ENCODE measurements at regions not wholly inside any gene's neighbourhood (a gene's known extent, or its start where the extent isn't known, plus 50 kb on each side); places are given as distances from the start of the nearest gene placed in this dataset.

GRCh38 chr3:19662486-19662885 lies 271.5 kb downstream of the EFHB start:
- TF ChIP-seq POLR2AphosphoS5 (IDR thresholded peaks at IDR 0.05) = no peak
- TF ChIP-seq CTCF (IDR thresholded peaks at IDR 0.05) = no peak
- TF ChIP-seq POLR2A (IDR thresholded peaks at IDR 0.05; ENCODE audit: low read depth) = no peak
- TF ChIP-seq EP300 (IDR thresholded peaks at IDR 0.05) = no peak
- no peak for DNase-seq (ENCODE audit: extremely low spot score)
- no peaks in the 10 kb centered on the region for H3K36me3 ChIP-seq
- H3K4me3 ChIP-seq = no peak overlapping the region
- H3K27me3 ChIP-seq = no peaks in the 10 kb centered on the region
- 86% methylated on average over 6 of the region's 6 CpGs for WGBS
- H3K9me3 ChIP-seq = peaks cover 0 to under 1% (median 0%) of the 10 kb centered on the region in 4 donors
- intact Hi-C loops (cut with DNase I) = no loop called here
- H3K27ac ChIP-seq (replicated peaks in 1 of 4) = no peak overlapping the region
- no peaks in the 10 kb centered on the region for H3K4me1 ChIP-seq

- Histone ChIP-seq H3K4me3 (no peak overlapping the region), H3K9me3 (peaks cover 0 to 28% (median 17%) of the 10 kb centered on the region in 4 donors), H3K36me3 (no peaks in the 10 kb centered on the region), H3K27ac (replicated peaks in 1 of 4) (no peak overlapping the region), H3K27me3 (no peaks in the 10 kb centered on the region), H3K4me1 (no peaks in the 10 kb centered on the region)
- no peak for DNase-seq (ENCODE audit: extremely low spot score)
- TF ChIP-seq CTCF (IDR thresholded peaks at IDR 0.05) (no peak), POLR2AphosphoS5 (IDR thresholded peaks at IDR 0.05) (no peak), POLR2A (IDR thresholded peaks at IDR 0.05; ENCODE audit: low read depth) (no peak), EP300 (IDR thresholded peaks at IDR 0.05) (no peak)
- intact Hi-C loops (cut with DNase I) = no loop called here
Measured at GRCh38 chr3:19652336-19652735, 281.7 kb downstream of the EFHB start.

GRCh38 chr3:19645093-19645492 lies 288.9 kb downstream of the EFHB start:
- no peak overlapping the region for H3K4me3 ChIP-seq
- H3K27ac ChIP-seq (replicated peaks in 1 of 4) = no peak overlapping the region
- intact Hi-C loops (cut with DNase I) = no loop called here
- H3K27me3 ChIP-seq = no peaks in the 10 kb centered on the region
- no peaks in the 10 kb centered on the region for H3K9me3 ChIP-seq
- no peaks in the 10 kb centered on the region for H3K36me3 ChIP-seq
- H3K4me1 ChIP-seq = no peaks in the 10 kb centered on the region
- WGBS = 66% methylated on average over 2 of the region's 2 CpGs
- no peak for DNase-seq (ENCODE audit: extremely low spot score)
- no peak for TF ChIP-seq EP300 (IDR thresholded peaks at IDR 0.05)
- TF ChIP-seq CTCF (IDR thresholded peaks at IDR 0.05) = no peak

DNA sequence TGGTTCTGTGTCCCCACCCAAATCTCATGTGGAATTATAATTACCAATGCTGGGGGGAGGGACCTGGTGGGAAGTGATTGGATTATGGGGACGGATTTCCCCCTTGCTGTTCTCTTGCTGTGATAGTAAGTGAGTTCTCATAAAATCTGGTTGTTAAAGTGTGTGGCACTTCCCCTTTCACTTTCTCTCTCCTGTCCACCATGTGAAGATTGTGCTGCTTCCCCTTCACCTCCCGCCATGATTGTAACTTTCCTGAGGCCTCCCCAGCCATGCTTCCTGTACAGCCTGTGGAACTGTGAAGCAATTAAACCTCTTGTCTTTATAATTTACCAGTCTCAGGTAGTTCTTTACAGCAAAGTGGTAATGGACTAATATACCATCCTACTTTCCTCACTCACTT lies 289.6 kb downstream of the EFHB start:
- Histone ChIP-seq H3K27me3 (no peaks in the 10 kb centered on the region), H3K27ac (replicated peaks in 1 of 4) (no peak overlapping the region), H3K4me1 (no peaks in the 10 kb centered on the region), H3K4me3 (no peak overlapping the region), H3K36me3 (no peaks in the 10 kb centered on the region), H3K9me3 (no peaks in the 10 kb centered on the region)
- 58% methylated on average over 2 of the region's 2 CpGs for WGBS
- intact Hi-C loops (cut with DNase I) = no loop called here
- TF ChIP-seq POLR2A (IDR thresholded peaks at IDR 0.05; ENCODE audit: low read depth) (no peak), POLR2AphosphoS5 (IDR thresholded peaks at IDR 0.05) (no peak), CTCF (IDR thresholded peaks at IDR 0.05) (no peak), EP300 (IDR thresholded peaks at IDR 0.05) (no peak)
- DNase-seq (ENCODE audit: extremely low spot score) = no peak

DNA sequence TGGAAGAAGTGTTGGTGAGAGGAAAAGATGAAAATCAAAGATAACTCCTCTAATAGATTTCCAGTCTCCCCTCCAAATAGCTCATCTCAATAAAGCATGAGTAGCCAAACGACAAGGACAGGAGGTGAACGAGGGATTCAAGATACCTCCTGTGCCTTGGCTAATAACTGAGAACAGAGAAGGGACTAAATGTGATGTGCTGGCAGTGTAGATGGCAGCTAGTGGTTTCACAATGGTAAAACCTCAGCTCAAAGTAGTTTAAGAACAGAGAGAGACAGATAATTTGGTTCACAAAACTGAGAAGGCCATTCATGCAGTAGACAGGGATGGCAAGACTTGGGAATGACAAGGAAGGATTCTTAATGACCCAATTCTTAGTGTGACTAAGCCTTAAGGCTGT lies 292.6 kb downstream of the EFHB start:
- Histone ChIP-seq H3K9me3 (no peaks in the 10 kb centered on the region), H3K4me1 (no peaks in the 10 kb centered on the region), H3K27ac (replicated peaks in 1 of 4) (no peak overlapping the region), H3K4me3 (no peak overlapping the region), H3K27me3 (no peaks in the 10 kb centered on the region), H3K36me3 (no peaks in the 10 kb centered on the region)
- TF ChIP-seq POLR2AphosphoS5 (IDR thresholded peaks at IDR 0.05) (no peak), POLR2A (IDR thresholded peaks at IDR 0.05; ENCODE audit: low read depth) (no peak), CTCF (IDR thresholded peaks at IDR 0.05) (no peak), EP300 (IDR thresholded peaks at IDR 0.05) (no peak)
- intact Hi-C loops (cut with DNase I) = no loop called here
- 58% methylated on average over 2 of the region's 2 CpGs for WGBS
- no peak for DNase-seq (ENCODE audit: extremely low spot score)
